KMS-11 (cell line): ENCODE measurements at regions not wholly inside any gene's neighbourhood (a gene's known extent, or its start where the extent isn't known, plus 50 kb on each side); places are given as distances from the start of the nearest gene placed in this dataset.

Experiments
- H2AFZ ChIP-seq: fragments of 200-600 bp; sonication (generic); 2 replicates; pipeline ENCODE4 v1.6.1; 2016; ENCODE audit warnings: antibody characterized with exemption, mixed run types, low read depth
- H3K27ac ChIP-seq: fragments of 200-600 bp; sonication (generic); 2 replicates; pipeline ENCODE4 v1.6.1; 2016; ENCODE audit warnings: mild to moderate bottlenecking, mixed run types
- H3K27me3 ChIP-seq: fragments of 200-600 bp; sonication (generic); 2 replicates; pipeline ENCODE4 v1.6.1; 2017; ENCODE audit warnings: mild to moderate bottlenecking, low read depth, mixed run types, moderate library complexity; ENCODE audit not compliant: insufficient read depth
- H3K36me3 ChIP-seq: fragments of 200-600 bp; sonication (generic); 2 replicates; pipeline ENCODE4 v1.6.1; 2017; ENCODE audit warnings: mild to moderate bottlenecking, mixed run types; ENCODE audit not compliant: insufficient read depth
- H3K4me1 ChIP-seq: fragments of 200-600 bp; sonication (generic); 2 replicates; pipeline ENCODE4 v1.6.1; 2016; ENCODE audit warnings: mild to moderate bottlenecking, low read depth, mixed run types; ENCODE audit not compliant: poor library complexity, severe bottlenecking
- H3K4me2 ChIP-seq: fragments of 200-600 bp; sonication (generic); 2 replicates; pipeline ENCODE4 v1.7.0; 2016; ENCODE audit warnings: mild to moderate bottlenecking, mixed run types
- H3K4me3 ChIP-seq: fragments of 200-600 bp; sonication (generic); IDR thresholded peaks from 2 replicates; pipeline ENCODE4 v1.6.1; 2017; ENCODE audit warnings: low read depth, low read length, mixed read lengths; ENCODE audit not compliant: insufficient read depth
- H3K79me2 ChIP-seq: fragments of 200-600 bp; sonication (generic); 2 replicates; pipeline ENCODE4 v1.6.1; 2016; ENCODE audit warnings: low read depth, mixed run types; ENCODE audit not compliant: insufficient read depth
- H3K9ac ChIP-seq: fragments of 200-600 bp; sonication (generic); 2 replicates; pipeline ENCODE4 v1.6.1; 2016; ENCODE audit warnings: mild to moderate bottlenecking, mixed run types
- H4K20me1 ChIP-seq: fragments of 200-600 bp; sonication (generic); 2 replicates; pipeline ENCODE4 v1.6.1; 2016; ENCODE audit warnings: mild to moderate bottlenecking, mixed run types; ENCODE audit not compliant: insufficient read depth
- TF ChIP-seq, protein P1 (sequence below): fragments of 200-600 bp; sonication (generic); conservative IDR thresholded peaks from 2 replicates; pipeline ENCODE4 v1.6.1; 2017; ENCODE audit warnings: low read depth, mild to moderate bottlenecking, antibody characterized with exemption, low read length, moderate library complexity, mixed read lengths

DNA sequence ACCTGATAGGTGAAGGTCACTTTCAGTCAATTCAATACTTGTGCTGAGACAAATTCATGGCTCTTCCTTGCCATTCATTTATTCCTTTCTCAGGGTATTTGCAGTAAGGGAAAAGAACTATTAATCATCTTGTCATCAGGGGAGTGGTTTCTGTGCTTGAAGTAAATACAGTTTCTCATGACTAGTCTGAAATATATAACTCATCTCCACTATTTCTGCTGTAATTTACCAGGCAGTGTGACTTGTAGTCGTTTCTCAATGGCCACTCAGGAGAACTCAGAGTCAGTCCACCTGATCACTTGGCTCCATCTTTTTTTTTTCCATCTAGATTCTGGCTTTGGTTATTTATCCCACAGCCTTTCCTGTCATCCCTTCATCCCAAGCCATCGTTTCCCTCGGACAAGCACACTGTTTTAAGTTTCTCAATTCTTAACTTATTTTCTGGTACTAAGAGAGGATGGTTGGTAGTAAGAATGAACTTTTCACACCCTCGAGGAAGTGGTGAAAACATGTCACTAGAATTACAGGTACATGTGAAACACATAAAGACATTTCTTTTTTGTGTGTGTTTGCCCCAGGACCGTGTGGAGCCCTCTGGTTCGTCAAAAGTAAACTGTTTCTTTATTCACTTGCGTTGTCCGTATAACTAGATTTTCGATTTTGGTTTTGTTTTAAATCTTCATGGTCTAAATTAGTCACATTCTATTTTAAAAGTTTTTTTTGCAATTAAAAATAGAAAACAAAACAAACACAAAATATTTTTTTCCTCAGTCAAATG is 620.2 kb downstream of the ZBBX start:
- Histone ChIP-seq H3K4me3 (no peak overlapping the region), H3K9ac (no peak overlapping the region), H4K20me1 (no peaks in the 10 kb centered on the region), H3K4me2 (no peak overlapping the region), H3K36me3 (no peaks in the 10 kb centered on the region), H2AFZ (no peak overlapping the region), H3K27me3 (no peaks in the 10 kb centered on the region), H3K4me1 (no peaks in the 10 kb centered on the region), H3K79me2 (no peaks in the 10 kb centered on the region), H3K27ac (no peak overlapping the region)
- TF ChIP-seq, protein P1, sequence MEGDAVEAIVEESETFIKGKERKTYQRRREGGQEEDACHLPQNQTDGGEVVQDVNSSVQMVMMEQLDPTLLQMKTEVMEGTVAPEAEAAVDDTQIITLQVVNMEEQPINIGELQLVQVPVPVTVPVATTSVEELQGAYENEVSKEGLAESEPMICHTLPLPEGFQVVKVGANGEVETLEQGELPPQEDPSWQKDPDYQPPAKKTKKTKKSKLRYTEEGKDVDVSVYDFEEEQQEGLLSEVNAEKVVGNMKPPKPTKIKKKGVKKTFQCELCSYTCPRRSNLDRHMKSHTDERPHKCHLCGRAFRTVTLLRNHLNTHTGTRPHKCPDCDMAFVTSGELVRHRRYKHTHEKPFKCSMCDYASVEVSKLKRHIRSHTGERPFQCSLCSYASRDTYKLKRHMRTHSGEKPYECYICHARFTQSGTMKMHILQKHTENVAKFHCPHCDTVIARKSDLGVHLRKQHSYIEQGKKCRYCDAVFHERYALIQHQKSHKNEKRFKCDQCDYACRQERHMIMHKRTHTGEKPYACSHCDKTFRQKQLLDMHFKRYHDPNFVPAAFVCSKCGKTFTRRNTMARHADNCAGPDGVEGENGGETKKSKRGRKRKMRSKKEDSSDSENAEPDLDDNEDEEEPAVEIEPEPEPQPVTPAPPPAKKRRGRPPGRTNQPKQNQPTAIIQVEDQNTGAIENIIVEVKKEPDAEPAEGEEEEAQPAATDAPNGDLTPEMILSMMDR, result no peak

DNA sequence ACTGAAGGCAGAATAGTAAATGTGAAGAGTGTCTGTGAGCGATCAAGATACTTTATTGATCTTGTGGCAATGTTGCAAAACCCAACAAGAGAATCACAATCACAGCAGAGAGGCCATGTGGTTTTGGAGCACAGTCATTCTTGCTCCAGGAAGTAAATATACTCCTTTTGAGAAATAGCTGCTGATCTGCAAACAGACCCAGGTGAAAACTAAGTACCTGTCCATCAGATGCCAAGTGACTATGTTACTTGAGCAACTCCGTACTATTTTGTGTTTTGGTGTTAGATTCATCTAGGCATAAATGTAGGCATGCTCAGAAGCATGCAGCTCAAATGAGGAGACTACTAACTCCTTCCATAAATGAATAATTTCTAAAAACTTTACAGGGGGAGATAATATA is 627.9 kb downstream of the ZBBX start:
- no peak overlapping the region for H2AFZ ChIP-seq
- H3K27me3 ChIP-seq, result no peaks in the 10 kb centered on the region
- no peaks in the 10 kb centered on the region for H3K4me1 ChIP-seq
- no peaks in the 10 kb centered on the region for H4K20me1 ChIP-seq
- no peak overlapping the region for H3K4me3 ChIP-seq
- TF ChIP-seq, protein P1, result no peak
- no peaks in the 10 kb centered on the region for H3K36me3 ChIP-seq
- no peaks in the 10 kb centered on the region for H3K79me2 ChIP-seq
- H3K4me2 ChIP-seq, result no peak overlapping the region
- no peak overlapping the region for H3K9ac ChIP-seq
- H3K27ac ChIP-seq, result no peak overlapping the region

DNA sequence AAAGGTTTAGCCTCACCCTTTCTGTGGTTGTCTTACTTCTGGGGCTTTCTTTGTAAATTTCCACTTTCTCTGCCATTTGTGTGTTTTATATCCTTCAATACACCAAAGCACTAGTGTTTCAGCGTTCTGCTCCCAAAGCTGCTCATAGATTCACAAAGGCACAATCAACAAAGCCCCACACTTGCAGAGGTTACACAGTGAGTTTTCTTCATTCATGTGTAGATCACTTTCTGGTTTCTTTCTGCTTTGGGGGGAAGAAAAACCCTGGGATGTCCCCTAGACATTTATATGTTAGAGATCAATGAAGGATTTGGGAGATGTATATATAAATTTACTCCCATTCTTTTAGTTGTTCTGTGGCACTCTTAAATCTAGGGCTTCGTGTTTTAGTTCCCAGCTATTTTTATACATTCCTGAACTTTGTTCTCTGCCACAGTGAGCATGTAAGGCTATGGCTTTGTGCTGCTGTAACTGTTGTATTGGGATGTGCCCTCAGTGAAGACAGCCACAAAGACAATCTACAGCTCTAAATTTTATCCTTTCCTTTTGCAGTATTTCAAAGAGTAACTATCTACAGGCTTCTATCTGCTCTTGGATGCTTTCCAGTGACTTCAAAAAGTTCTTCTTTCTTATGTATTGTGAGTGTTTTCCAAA is 636.5 kb downstream of the ZBBX start:
- TF ChIP-seq, protein P1, result no peak
- no peak overlapping the region for H3K9ac ChIP-seq
- no peaks in the 10 kb centered on the region for H3K79me2 ChIP-seq
- H3K36me3 ChIP-seq, result no peaks in the 10 kb centered on the region
- no peak overlapping the region for H3K4me3 ChIP-seq
- H2AFZ ChIP-seq, result no peak overlapping the region
- no peaks in the 10 kb centered on the region for H3K4me1 ChIP-seq
- no peak overlapping the region for H3K27ac ChIP-seq
- no peaks in the 10 kb centered on the region for H3K27me3 ChIP-seq
- H3K4me2 ChIP-seq, result no peak overlapping the region
- no peaks in the 10 kb centered on the region for H4K20me1 ChIP-seq

DNA sequence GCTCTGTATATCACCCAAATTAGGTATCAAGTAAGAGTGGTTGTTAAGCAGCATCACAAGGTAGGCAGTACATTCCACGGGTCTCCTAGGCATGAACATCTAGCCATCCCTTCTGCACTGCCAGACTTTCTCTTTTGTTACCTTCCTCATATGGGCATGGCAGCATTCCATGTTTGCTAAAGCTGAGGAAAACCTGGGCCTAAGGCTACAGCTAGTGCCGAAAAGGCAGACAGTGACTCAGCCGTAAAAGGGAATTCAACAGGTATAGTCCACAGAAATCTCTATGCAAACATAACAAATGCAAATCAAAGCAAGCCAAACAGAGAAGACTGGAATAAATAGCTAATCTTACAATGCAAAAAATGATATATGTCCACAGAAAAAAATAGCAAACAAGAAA is 645.4 kb downstream of the ZBBX start:
- Histone ChIP-seq H3K79me2 (no peaks in the 10 kb centered on the region), H3K4me3 (no peak overlapping the region), H3K9ac (no peak overlapping the region), H3K27ac (no peak overlapping the region), H3K36me3 (no peaks in the 10 kb centered on the region), H2AFZ (no peak overlapping the region), H4K20me1 (no peaks in the 10 kb centered on the region), H3K4me2 (no peak overlapping the region), H3K27me3 (no peaks in the 10 kb centered on the region), H3K4me1 (no peaks in the 10 kb centered on the region)
- TF ChIP-seq, protein P1, result no peak
